Loucy (cell line): ENCODE measurements at regions not wholly inside any gene's neighbourhood (a gene's known extent, or its start where the extent isn't known, plus 50 kb on each side); places are given as distances from the start of the nearest gene placed in this dataset.

ENCODE experiments used
- EZH2phosphoT487 ChIP-seq: fragments of 200-600 bp; IDR thresholded peaks from 2 replicates; pipeline ENCODE4 v1.6.1; 2018; ENCODE audit warnings: antibody characterized with exemption, mild to moderate bottlenecking, moderate library complexity, borderline replicate concordance
- TF ChIP-seq, protein P1 (sequence below): fragments of 200-600 bp; sonication (generic); conservative IDR thresholded peaks from 2 replicates; pipeline ENCODE4 v1.5.1; 2014; ENCODE audit warnings: mild to moderate bottlenecking, antibody characterized with exemption, low read length

GRCh38 chr18:61681065-61681464 is 211.7 kb downstream of the RNF152 start:
- TF ChIP-seq, protein P1, sequence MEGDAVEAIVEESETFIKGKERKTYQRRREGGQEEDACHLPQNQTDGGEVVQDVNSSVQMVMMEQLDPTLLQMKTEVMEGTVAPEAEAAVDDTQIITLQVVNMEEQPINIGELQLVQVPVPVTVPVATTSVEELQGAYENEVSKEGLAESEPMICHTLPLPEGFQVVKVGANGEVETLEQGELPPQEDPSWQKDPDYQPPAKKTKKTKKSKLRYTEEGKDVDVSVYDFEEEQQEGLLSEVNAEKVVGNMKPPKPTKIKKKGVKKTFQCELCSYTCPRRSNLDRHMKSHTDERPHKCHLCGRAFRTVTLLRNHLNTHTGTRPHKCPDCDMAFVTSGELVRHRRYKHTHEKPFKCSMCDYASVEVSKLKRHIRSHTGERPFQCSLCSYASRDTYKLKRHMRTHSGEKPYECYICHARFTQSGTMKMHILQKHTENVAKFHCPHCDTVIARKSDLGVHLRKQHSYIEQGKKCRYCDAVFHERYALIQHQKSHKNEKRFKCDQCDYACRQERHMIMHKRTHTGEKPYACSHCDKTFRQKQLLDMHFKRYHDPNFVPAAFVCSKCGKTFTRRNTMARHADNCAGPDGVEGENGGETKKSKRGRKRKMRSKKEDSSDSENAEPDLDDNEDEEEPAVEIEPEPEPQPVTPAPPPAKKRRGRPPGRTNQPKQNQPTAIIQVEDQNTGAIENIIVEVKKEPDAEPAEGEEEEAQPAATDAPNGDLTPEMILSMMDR, result no peak
- TF ChIP-seq EZH2phosphoT487, result no peak
